SK-MEL-5 (cell line): ENCODE measurements at regions not wholly inside any gene's neighbourhood (a gene's known extent, or its start where the extent isn't known, plus 50 kb on each side); places are given as distances from the start of the nearest gene placed in this dataset.
A peak's percentile ranks its signal among the peaks of the same experiment; 100 is the strongest.
"Not testable (repeated sequence)": the region's sequence is repeated elsewhere in the genome, so short reads cannot be mapped to it uniquely, and the experiment has no call there.

Source experiments
- DNase-seq: peaks from one replicate; pipeline ENCODE4 v3.0.0-alpha.2; 2016; ENCODE audit warnings: low read depth, low spot score
- in situ Hi-C: cut with HindIII; loops from 2 replicates; pipeline ENCODE4 v1.10.0; 2016; ENCODE audit warnings: low sequenced_read_pairs, high pct_unique_total_duplicates, low pct_unique_long_range_greater_than_20kb

- DNase-seq, in situ Hi-C loops: not testable (repeated sequence)
These were observed 580.3 kb downstream of the SLCO4C1 start for GRCh38 chr5:101715790-101716189.

GRCh38 chr5:101689306-101689705 lies 606.8 kb downstream of the SLCO4C1 start:
- in situ Hi-C loops = no loop called here
- DNase-seq = no peak

GRCh38 chr5:101688156-101688555 lies 607.9 kb downstream of the SLCO4C1 start:
- in situ Hi-C loops = no loop called here
- no peak for DNase-seq

DNA sequence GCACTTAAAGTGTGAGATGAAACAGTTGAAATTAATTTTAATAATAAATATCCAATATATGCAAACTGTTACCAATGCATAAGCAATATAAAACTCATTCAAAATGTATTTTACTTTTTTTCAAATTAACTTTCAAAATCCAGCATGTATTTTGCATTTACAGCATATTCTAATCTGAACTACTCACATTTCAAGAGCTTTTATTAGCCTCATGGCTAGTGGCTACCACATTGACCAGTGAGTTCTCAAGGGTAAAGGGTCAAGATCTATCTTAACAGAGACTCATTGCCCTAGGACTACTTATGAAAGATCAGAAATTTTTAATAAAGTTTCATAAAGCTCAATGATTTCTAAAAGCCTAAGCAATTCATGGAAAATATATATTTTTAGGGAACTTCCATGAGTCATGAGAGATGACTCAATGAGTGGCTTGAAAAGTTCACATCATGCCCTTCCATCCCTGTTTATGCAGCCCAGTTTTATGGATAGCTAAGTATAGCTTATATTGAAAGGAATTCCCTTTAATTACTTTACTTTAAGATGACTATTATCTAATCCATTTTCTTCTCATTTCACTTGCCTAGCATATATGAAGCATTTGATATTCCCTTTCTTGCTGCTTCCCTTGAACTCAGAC lies 608.6 kb downstream of the SLCO4C1 start:
- in situ Hi-C loops = no loop called here
- no peak for DNase-seq

DNA sequence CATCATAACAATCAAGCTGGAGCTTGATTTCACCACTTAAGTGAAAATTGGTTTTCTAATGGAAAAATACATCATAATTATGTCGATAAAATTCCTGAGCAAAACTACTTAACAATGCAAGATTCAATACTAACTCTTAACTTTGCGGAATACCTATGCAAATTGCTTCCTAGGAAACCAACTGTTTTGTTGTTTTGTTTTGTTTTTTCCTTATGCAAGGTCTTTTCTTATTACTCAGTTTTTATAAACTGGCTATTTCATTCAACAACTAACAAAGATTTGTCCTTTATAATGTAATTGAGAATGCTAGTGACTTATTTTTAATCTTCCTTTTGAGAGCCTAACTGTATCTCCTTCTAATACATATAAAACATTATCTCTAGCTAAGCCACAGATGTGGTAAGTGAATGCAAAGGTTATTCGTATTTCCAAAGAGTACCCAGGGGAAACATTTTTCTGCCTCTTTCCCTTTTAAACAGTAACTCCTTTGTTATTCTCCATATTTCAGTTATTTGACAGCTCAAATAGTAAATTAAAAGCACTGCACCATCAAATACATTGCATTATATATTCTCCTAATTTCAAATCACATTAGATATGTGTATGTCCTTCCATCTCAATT lies 609.4 kb downstream of the SLCO4C1 start:
- in situ Hi-C loops = no loop called here
- peak; percentile 61 for DNase-seq

- in situ Hi-C loops = no loop called here
- DNase-seq = peak; percentile 20
These were observed 616.3 kb downstream of the SLCO4C1 start for GRCh38 chr5:101679816-101680215.

DNA sequence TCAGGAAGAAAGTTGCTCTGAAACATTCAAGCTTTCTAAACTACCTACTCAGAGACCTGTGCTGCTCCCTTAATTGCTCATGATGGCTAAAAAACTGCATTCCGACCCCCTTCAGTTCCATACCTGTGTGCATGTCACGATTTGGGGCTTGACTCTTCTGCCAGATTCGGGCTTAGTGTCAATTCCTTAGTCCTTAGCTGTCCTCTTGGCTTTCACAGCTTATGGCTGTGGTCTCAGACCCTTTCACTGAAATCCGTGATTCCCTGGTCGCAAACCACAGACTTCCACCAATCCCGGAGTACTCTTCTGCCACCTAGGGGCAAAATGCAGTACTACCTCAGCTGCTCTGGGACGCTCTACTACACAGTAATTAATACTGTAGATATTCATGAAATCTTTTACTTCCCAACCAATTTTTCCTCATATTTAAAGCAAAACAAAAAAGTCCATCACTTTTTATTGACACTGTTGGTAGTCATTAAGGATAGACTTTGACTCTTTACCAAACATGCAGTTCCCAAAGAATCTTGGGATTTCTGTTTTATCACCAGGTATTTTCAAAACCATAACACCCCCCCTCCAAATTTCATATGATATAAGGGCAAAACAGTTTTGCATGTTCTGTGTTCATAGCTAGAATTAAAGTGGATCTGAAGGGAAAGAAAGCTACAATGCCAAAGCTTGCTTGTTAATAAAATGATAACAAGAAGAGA lies 617.4 kb downstream of the SLCO4C1 start:
- DNase-seq = peak; percentile 71
- in situ Hi-C loops = no loop called here

DNA sequence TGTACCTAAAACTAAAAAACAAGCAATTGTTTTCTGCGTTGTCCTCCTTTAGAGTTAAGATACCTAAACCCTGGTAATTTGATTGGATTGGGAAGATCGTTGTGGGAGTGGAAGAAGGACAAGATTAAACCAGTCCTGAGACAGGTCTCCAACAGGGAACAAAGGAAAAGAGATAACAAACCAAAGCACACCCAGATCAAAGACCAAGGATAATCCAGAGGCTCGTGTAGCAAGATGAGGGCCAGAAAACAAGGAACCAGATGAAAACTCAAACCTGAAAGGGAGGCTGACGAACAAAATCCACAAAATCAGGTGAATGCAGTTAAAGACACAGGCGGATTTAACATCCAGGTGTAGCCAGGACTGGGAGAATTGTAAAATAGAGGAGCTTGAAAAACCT lies 618.1 kb downstream of the SLCO4C1 start:
- DNase-seq = no peak
- in situ Hi-C loops = no loop called here

- in situ Hi-C loops = no loop called here
- DNase-seq = no peak
These were observed 619.4 kb downstream of the SLCO4C1 start for GRCh38 chr5:101676646-101677045.

DNA sequence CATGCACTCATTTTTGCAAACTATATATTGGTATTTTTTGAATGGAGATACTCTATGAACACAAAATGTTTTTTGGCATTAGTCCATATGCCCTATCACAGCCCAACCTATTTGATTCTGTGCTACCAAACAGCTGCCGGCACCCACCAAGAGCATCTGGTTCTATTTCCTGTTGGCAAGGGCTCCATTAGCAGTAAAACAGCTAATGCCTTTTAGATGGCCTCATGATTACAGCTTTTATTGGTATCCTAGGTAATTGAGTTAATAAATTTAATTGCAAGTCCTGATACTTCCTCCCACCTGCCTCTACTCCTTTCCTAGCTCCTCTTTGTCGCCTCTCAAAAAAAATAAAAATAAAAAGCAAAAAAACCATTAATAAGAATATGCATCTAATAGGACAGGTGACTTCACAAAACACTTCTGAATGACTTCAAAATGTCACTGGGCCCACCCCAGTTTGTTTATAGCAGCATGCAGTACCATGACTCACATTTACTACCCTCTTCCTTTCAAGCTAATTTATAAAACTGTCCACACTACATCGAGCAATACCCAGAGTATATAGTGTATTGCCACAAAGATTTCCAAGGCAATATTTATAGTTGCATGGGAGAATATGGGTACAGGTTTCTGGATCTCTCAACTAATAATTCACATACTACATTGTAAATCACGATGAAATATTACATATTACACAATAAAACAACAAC lies 620.4 kb downstream of the SLCO4C1 start:
- in situ Hi-C loops = no loop called here
- no peak for DNase-seq

- DNase-seq = no peak
- in situ Hi-C loops = no loop called here
These were observed 623.0 kb downstream of the SLCO4C1 start for GRCh38 chr5:101673120-101673519.

DNA sequence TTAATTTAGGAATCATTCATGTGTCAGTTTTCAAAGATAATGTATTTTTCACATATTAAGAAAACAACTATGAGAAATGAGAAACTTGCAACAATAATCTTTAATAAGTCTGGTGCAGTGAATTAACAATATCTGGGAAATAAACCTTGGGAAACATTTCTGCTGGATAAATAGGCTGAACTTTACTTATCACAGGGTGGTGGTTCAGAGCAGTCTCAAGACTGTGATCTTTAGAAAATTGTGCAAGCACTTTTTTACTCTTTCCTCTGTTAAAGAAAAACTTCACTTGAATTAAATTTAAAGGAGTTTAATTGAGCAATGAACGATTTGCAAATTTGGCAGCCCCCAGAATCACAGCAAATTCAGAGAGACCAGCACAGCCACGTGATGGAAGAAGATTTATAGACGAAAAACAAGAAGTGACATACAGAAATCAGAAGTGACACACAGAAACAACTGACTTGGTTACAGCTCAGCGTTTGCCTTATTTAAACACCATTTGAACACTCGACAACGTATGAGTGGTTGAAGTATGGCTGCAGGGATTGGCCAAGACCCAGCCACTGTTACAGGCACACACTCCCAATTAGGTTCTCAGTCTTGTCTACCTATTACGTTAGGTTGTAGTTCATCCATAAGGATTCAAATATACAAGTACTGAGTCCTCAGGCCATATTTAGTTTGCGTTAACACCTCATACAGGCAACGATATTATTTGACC lies 631.9 kb downstream of the SLCO4C1 start:
- in situ Hi-C loops = no loop called here
- no peak for DNase-seq

DNA sequence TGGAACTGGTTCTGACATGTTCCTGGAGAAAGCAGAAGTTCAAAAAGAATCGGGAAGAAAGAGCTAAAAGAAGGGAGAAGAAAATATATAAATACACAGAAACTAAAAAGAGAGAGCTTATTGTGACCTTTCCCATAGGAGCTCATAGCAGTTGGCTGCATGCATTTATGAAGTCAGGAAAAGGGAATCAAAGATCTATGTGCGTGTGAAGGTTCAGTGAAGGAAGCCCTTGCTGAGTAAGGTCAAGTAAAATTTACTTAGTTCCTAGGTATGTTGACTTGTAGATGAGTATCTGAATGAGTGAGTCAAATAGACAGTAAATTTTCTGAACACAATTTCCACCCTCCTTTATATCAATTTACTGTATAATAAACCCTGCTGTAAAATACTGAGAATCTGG lies 632.5 kb downstream of the SLCO4C1 start:
- no peak for DNase-seq
- in situ Hi-C loops = no loop called here

DNA sequence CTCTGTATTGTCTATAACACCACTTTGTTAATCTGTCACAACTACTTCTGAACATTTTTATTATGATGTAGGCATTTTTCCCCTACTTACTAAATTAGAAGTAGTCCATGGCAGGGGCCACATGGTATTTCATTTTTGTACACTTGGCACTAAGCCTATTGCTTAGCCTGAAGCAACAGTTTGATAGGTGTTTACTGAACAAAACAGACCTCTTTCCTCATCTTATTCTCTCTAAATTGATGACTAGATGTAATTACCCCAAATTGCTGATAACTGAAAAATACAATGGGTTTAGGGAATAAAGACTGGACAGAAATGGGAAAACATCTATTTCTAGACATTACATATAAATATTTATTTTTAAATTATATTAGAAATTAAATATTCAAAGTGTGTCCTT lies 633.8 kb downstream of the SLCO4C1 start:
- in situ Hi-C loops = no loop called here

DNA sequence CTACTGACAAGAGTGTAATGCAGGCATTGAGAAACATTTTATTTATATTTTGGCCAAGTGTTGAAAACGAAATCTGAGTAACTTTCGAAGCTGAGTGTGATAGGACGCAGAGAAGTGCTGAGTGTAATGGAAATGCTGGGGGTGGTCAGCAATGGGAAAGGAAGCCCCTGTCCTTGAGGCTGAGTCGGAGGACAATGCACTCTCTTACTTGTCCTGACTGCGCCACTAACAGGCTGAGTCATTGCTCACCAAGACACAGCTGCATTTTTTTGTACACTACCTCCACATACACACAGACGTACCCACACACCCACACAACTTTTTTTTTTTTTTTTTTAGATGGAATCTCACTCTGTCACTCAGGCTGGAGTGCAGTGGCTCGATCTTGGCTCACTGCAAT lies 637.7 kb downstream of the SLCO4C1 start:
- in situ Hi-C loops = no loop called here
- DNase-seq = no peak

More for the DNA sequence above, 633.8 kb downstream of the SLCO4C1 start:
- no peak for DNase-seq

DNA sequence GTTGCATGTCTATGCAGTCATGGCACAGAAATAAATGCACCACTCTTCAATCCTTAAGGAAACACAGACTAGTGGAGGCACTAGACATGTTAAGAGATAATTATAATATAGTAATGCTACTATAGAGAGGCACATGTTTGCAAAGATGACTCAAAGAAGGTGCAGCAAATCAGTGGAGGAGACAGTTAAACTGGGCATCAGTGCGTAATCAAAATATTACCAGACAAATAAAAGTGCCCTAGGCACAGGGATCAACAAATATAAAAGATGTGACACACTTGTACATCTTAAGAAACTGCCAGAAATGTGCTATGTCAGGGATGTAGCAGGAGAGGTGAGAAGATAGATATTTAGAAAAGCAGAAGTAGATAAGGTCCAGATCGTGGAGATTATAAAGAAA lies 642.1 kb downstream of the SLCO4C1 start:
- no peak for DNase-seq
- in situ Hi-C loops = no loop called here

DNA sequence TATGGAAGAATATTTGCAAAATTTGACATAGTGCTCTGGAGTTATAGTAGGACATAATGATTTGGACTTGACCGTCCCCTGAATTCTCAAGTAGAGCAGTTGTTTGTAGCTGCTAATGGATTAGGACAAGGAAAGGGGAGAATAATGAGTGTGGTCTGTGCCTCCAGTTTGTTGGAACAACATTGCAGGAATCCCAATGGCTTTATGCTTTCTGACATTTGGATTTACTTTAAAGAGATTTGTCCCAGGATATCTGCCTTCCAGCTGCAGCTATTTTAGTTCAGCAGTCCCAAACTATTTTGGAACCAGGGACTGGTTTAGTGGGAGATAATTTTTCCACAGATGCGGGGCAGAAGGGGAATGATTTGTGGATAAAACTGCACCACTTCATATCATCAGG lies 648.2 kb downstream of the SLCO4C1 start:
- DNase-seq = no peak
- in situ Hi-C loops = no loop called here

DNA sequence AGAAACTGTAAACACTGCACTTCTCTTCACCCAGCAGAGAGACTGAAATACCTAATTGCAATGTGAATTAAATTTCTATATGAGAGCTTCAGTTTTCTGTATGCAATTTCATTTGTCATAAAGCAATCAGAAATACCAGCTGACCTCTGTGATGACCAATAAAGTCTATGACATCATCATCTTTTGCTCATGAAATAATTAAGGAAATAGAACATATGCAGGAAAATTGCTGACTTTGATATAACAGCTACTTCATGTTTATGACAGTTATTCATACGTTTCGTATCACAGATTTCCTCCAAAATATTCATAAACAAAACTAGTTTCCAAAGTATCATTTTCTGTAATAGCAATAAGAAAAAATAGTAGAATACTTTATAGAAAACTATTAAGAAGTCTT lies 652.3 kb downstream of the SLCO4C1 start:
- no peak for DNase-seq
- in situ Hi-C loops = no loop called here
